A549 (cell line): ENCODE measurements at regions not wholly inside any gene's neighbourhood (a gene's known extent, or its start where the extent isn't known, plus 50 kb on each side); places are given as distances from the start of the nearest gene placed in this dataset.
A peak's percentile ranks its signal among the peaks of the same experiment; 100 is the strongest.

ENCODE experiments used
- ESRRA ChIP-seq: fragments of 150-350 bp; IDR thresholded peaks from 2 replicates; pipeline ENCODE4 v1.6.1; 2014; ENCODE audit warnings: mild to moderate bottlenecking, low read length, borderline replicate concordance
- FOSB ChIP-seq: fragments of 250-450 bp; sonication (Bioruptor Pico); IDR thresholded peaks from 2 replicates; pipeline ENCODE4 v1.5.0; 2020; ENCODE audit warnings: mild to moderate bottlenecking, moderate library complexity
- JUN ChIP-seq, 2 experiments: fragments of >200 bp; sonication (Bioruptor Twin); formaldehyde crosslinking; IDR thresholded peaks; 2 replicates in 1 of 2; 3 replicates in 1 of 2; pipeline ENCODE4 v1.6.1; 2016 to 2017
- MAFK ChIP-seq: fragments of 450-650 bp; IDR thresholded peaks from 2 replicates; pipeline ENCODE4 v1.6.1; 2014; ENCODE audit not compliant: partially characterized antibody
- MAZ ChIP-seq: fragments of 150-350 bp; IDR thresholded peaks from 2 replicates; pipeline ENCODE4 v1.6.1; 2014; ENCODE audit warnings: antibody characterized with exemption, low read depth, low read length, borderline replicate concordance
- POLR2A ChIP-seq: IDR thresholded peaks from 2 replicates; pipeline ENCODE4 v1.6.1; 2012; ENCODE audit warnings: mild to moderate bottlenecking, low read length
- SMC3 ChIP-seq: fragments of >200 bp; sonication (Bioruptor Twin); formaldehyde crosslinking; IDR thresholded peaks from 3 replicates; pipeline ENCODE4 v1.6.1; 2018; ENCODE audit warnings: inconsistent platforms
- TF ChIP-seq, protein P1 (sequence below): fragments of >200 bp; sonication (Bioruptor Twin); formaldehyde crosslinking; IDR thresholded peaks from 3 replicates; pipeline ENCODE4 v1.5.1; 2016
- TF ChIP-seq, protein P2 (sequence below): IDR thresholded peaks from 2 replicates; pipeline ENCODE4 v1.6.1; 2012
- TF ChIP-seq, protein P3 (sequence below): fragments of 450-650 bp; IDR thresholded peaks from 2 replicates; pipeline ENCODE4 v1.6.1; 2014; ENCODE audit warnings: antibody characterized with exemption

- TF ChIP-seq POLR2A (no peak), SMC3 (peak; percentile 94), JUN (IDR thresholded peaks at IDR 0.05) (no peak), FOSB (no peak), MAFK (no peak), MAZ (no peak), ESRRA (no peak)
- TF ChIP-seq, protein P1, sequence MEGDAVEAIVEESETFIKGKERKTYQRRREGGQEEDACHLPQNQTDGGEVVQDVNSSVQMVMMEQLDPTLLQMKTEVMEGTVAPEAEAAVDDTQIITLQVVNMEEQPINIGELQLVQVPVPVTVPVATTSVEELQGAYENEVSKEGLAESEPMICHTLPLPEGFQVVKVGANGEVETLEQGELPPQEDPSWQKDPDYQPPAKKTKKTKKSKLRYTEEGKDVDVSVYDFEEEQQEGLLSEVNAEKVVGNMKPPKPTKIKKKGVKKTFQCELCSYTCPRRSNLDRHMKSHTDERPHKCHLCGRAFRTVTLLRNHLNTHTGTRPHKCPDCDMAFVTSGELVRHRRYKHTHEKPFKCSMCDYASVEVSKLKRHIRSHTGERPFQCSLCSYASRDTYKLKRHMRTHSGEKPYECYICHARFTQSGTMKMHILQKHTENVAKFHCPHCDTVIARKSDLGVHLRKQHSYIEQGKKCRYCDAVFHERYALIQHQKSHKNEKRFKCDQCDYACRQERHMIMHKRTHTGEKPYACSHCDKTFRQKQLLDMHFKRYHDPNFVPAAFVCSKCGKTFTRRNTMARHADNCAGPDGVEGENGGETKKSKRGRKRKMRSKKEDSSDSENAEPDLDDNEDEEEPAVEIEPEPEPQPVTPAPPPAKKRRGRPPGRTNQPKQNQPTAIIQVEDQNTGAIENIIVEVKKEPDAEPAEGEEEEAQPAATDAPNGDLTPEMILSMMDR, result peak; percentile 92
- TF ChIP-seq, protein P2, sequence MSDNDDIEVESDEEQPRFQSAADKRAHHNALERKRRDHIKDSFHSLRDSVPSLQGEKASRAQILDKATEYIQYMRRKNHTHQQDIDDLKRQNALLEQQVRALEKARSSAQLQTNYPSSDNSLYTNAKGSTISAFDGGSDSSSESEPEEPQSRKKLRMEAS, result no peak
- TF ChIP-seq, protein P3, sequence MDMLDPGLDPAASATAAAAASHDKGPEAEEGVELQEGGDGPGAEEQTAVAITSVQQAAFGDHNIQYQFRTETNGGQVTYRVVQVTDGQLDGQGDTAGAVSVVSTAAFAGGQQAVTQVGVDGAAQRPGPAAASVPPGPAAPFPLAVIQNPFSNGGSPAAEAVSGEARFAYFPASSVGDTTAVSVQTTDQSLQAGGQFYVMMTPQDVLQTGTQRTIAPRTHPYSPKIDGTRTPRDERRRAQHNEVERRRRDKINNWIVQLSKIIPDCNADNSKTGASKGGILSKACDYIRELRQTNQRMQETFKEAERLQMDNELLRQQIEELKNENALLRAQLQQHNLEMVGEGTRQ, result no peak
Measured at GRCh38 chr3:102229062-102229655, 205.7 kb upstream of the ZPLD1 start.
